Stimulated activated memory B cell treated with anti-CD40 and anti-IgM and Interleukin-4, amounts not matched to agents 10 μg/mL and 1 μg/mL and 100 μg/mL, for 72 hours (primary cell): ENCODE measurements at regions not wholly inside any gene's neighbourhood (a gene's known extent, or its start where the extent isn't known, plus 50 kb on each side); places are given as distances from the start of the nearest gene placed in this dataset.
"Not testable (repeated sequence)": the region's sequence is repeated elsewhere in the genome, so short reads cannot be mapped to it uniquely, and the experiment has no call there.

ENCODE experiments used
- ATAC-seq: fragments of 150-1000 bp; cut with Tn5 transposase; 2 replicates; pipeline ENCODE4 v1.10.0; 2021
- H3K27ac Mint-ChIP-seq: one replicate; pipeline ENCODE4 v1.8.0; 2022; ENCODE audit warnings: mild to moderate bottlenecking, mixed read lengths
- H3K27me3 Mint-ChIP-seq: one replicate; pipeline ENCODE4 v1.8.0; 2022; ENCODE audit warnings: mixed read lengths
- H3K36me3 Mint-ChIP-seq: one replicate; pipeline ENCODE4 v1.8.0; 2022; ENCODE audit warnings: mixed read lengths
- H3K4me1 Mint-ChIP-seq: one replicate; pipeline ENCODE4 v1.8.0; 2022; ENCODE audit warnings: mixed read lengths
- H3K4me3 Mint-ChIP-seq: one replicate; pipeline ENCODE4 v1.8.0; 2022; ENCODE audit warnings: mild to moderate bottlenecking, moderate library complexity, mixed read lengths
- H3K9me3 Mint-ChIP-seq: one replicate; pipeline ENCODE4 v1.8.0; 2022; ENCODE audit warnings: mixed read lengths

DNA sequence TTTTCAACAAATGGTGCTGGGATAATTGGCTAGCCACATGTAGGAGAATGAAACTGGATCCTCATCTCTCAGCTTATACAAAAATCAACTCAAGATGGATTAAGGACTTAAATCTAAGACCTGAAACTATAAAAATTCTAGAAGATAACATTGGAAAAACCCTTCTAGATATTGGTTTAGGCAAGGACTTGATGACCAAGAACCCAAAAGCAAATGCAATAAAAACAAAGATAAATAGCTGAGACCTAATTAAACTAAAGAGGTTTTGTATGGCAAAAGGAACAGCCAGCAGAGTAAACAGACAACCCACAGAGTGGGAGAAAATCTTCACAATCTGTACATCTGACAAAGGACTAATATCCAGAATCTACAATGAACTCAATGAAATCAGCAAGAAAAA lies 88.0 kb upstream of the CDC42BPA start:
- not testable (repeated sequence) for H3K36me3 Mint-ChIP-seq, H3K4me3 Mint-ChIP-seq, H3K4me1 Mint-ChIP-seq, ATAC-seq, H3K9me3 Mint-ChIP-seq, H3K27ac Mint-ChIP-seq
- H3K27me3 Mint-ChIP-seq = peaks cover 36% of the 10 kb centered on the region

DNA sequence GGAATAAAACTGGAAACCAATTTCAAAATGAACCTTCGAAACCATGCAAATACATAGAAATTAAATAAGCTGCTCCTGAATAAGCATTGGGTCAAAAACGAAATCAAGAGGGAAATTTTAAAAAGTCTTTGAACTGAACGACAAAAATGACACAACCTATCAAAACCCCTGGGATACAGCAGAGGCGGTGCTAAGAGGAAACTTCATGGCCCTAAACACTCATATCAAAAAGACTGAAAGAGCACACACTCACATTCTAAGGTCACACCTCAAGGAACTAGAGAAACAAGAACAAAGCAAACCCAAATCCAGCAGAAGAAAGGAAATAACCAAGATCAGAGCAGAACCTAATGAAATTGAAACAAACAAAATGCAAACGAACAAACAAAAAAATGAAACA lies 85.2 kb upstream of the CDC42BPA start:
- no peak for ATAC-seq
- Mint-ChIP-seq H3K4me3 (no peak overlapping the region), H3K4me1 (peaks cover 5% of the 10 kb centered on the region), H3K9me3 (peaks cover 9% of the 10 kb centered on the region), H3K36me3 (no peaks in the 10 kb centered on the region), H3K27ac (no peak overlapping the region), H3K27me3 (peaks cover 33% of the 10 kb centered on the region)

DNA sequence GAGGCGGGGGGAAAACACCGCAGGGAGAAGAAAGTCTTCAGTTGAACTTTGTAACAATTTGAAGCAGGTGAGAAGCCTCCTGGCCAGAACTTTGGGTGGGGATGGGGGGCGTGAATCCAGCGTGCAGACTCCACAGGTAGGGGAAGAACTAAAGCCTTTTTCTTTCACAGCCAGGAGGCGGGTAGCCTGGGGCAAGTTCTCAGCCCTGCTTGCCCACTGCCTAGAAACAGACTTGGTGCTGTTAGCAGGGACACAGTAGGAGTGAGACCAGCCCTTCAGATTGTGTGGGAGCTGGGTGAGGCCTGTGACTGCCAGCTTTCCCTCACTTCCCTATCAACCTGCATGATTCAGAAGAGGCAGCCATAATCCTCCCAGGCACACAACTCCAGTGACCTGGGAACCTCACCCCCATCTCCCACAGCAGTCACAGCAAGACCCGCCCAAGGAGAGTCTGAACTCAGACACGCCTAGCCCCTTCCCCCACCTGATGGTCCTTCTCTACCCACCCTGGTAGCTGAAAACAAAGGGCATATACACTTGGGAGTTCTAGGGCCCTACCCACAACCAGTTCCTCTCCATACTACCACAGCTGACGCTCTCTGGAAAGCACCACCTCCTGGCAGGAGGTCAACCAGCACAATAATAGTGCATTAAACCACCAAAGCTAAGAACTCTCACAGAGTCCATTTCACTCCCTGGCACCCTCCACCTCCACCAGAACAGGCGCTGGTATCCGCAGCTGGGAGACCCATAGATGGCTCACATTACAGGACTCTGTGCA lies 83.5 kb upstream of the CDC42BPA start:
- Mint-ChIP-seq H3K4me3 (no peak overlapping the region), H3K36me3 (no peaks in the 10 kb centered on the region), H3K4me1 (peaks cover 5% of the 10 kb centered on the region), H3K27me3 (peaks cover 33% of the 10 kb centered on the region), H3K27ac (no peak overlapping the region), H3K9me3 (peaks cover 6% of the 10 kb centered on the region)
- no peak for ATAC-seq

DNA sequence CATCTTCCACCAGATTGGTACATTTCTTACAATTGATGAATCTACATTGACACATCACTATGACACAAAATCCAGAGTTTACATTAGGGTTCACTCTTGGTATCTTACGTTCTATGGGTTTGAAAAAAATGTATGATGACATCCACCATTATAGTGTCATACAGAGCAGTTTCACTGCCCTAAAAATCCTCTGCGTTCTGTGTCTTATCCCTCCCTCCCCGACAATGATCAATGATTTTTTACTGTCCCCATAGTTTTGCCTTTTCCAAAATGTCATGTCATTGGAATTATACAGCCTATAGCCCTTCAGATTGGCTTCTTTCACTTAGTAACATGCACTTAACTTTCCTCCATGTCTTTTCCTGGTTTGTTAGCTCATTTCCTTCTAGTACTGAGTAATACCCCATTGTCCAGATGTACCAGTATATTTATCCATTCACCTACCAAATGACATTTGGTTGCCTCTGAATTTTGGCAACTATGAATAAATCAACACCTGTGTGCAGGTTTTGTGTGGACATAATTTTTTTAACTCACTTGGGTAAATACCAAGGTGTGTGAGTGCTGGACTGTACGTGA lies 80.9 kb upstream of the CDC42BPA start:
- ATAC-seq = no peak
- Mint-ChIP-seq H3K9me3 (peaks cover 6% of the 10 kb centered on the region), H3K27ac (no peak overlapping the region), H3K36me3 (no peaks in the 10 kb centered on the region), H3K4me3 (no peak overlapping the region), H3K4me1 (peaks cover 5% of the 10 kb centered on the region), H3K27me3 (peaks cover 33% of the 10 kb centered on the region)

DNA sequence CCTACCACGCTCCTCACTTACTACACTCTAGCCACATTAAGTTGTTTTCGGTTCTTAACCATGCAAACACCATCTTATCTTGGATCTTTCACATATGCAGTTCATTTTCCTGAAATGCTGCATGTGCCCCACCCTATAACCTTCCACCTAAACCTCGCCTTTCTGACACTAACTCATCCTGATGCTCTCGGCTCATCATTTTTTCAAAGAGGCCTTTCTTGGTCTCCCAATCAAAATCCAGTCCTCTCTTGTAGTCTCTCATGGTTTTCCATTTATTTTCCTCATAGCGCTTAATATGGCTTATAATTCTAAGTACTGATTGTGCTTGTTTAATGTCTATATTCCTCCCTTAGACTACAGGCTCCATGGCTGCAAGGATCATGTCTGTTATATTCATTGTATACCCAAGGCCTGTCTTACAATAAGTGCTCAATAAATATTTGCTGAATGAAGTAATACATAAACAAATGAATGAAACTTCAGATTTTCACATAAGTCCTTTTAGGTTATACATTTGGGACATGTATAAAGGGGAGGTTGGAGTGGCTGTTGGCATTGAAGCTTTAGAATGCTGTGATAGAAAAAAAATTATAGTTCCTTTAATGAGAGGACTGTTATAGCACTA lies 79.2 kb upstream of the CDC42BPA start:
- Mint-ChIP-seq H3K27ac (no peak overlapping the region), H3K4me3 (no peak overlapping the region), H3K4me1 (no peaks in the 10 kb centered on the region), H3K27me3 (peaks cover 19% of the 10 kb centered on the region), H3K36me3 (no peaks in the 10 kb centered on the region), H3K9me3 (peaks cover 2% of the 10 kb centered on the region)
- ATAC-seq = no peak

DNA sequence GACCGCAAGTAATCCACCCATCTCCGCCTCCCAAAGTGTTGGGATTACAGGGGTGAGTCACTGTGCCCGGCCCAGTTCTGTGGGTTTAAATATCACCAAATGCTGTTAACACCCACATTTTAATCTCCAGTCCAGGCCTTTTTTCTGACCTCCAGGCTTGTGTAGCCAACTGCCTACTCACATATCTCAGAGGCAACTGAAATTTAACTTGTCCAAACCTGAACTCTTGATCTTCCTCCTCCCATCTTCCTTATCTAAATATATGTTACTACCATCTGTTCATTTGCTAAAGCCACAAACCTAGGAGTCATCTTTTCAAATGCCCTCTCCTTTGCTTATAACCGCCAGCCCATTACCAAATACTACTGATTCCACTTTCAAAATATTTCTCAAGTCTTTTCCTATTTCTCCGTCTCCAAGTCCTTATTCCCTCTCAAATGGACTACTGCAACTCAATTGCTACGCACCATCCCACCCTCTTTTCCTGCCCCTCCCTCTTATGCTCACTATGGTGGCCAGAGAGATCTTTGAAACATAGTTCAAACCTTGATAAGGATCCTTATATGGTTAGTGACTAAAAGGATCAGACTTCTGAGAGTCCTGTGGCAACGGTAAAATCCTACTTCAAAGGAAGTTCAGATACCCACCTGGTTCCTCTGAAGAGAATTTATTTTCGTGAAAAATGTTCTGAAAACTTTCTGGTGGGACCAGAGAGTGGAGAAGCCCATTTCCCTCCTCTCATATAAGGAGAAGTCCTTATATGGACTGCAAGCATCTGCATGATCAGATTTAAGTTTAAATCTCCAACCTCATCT lies 78.5 kb upstream of the CDC42BPA start:
- Mint-ChIP-seq H3K27ac (no peak overlapping the region), H3K9me3 (peaks cover 2% of the 10 kb centered on the region), H3K4me1 (no peaks in the 10 kb centered on the region), H3K27me3 (peaks cover 12% of the 10 kb centered on the region), H3K36me3 (no peaks in the 10 kb centered on the region), H3K4me3 (no peak overlapping the region)
- ATAC-seq = no peak

DNA sequence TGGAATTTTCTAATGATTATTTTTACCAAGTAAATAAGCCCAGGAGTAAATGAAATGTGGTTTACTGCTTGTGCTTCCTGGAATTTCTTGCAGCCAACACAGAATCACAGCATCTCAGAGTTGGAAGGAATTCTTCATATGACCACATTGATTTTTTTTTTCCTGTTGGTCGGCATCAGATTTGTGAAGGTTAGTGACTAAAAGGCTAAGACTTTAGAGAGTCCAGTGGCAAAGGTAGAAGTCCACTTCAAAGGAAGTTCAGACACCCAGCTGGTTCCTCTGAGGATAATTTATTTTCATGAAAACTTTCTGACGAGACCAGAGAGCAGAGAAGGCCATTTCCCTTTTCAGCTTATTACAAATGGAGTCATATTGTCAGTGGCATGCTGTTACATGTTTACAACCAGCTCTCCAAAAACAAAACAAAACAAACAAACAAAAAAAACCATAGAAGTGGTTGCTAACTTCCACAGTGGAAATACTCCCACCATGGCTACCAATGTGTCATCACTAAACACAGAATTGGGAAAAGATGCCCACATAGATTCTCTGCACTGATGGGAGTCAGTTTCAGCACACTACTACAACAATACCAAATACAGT lies 77.2 kb upstream of the CDC42BPA start:
- Mint-ChIP-seq H3K27ac (no peak overlapping the region), H3K36me3 (no peaks in the 10 kb centered on the region), H3K4me1 (no peaks in the 10 kb centered on the region), H3K4me3 (no peak overlapping the region), H3K27me3 (no peaks in the 10 kb centered on the region), H3K9me3 (peaks cover under 1% of the 10 kb centered on the region)
- ATAC-seq = no peak

DNA sequence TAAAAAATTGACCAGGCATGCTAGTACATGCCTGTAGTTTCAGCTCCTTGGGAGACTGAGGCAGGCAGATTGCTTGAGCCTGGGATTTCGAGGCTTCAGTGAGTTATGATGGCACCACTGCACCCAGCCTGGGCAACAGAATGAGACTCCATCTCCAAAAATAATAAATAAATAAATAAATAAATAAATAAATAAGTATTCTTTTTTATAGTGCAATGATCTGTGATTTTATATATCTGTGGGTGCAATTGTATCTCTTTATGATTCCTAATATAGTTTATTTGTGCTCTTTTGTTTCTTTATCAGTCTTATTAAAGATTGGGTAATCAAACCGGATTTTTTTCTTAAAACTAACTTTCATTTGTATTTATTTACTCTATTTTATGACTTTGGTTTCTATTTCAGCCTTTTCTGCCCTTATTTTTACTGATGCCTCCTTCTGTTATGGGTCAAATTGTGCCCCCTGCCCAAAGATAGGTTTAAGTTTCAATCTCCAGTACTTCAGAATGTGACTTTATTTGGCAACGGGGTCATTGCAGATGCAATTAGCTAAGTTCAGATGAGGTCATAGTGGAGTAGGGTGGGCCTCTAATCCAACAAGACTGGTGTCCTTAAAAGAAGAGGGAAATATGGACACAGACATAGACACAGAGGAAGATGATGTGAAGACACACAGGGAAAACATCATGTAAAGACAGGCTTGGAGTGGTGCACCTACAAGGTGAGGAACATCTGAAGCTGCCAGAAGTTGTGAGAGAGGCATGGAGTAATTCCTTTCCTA lies 74.9 kb upstream of the CDC42BPA start:
- no peaks in the 10 kb centered on the region for H3K36me3 Mint-ChIP-seq
- H3K27me3 Mint-ChIP-seq = no peaks in the 10 kb centered on the region
- H3K9me3 Mint-ChIP-seq = no peaks in the 10 kb centered on the region
- H3K4me3 Mint-ChIP-seq = no peak overlapping the region
- no peak overlapping the region for H3K27ac Mint-ChIP-seq
- no peaks in the 10 kb centered on the region for H3K4me1 Mint-ChIP-seq
- no peak for ATAC-seq

DNA sequence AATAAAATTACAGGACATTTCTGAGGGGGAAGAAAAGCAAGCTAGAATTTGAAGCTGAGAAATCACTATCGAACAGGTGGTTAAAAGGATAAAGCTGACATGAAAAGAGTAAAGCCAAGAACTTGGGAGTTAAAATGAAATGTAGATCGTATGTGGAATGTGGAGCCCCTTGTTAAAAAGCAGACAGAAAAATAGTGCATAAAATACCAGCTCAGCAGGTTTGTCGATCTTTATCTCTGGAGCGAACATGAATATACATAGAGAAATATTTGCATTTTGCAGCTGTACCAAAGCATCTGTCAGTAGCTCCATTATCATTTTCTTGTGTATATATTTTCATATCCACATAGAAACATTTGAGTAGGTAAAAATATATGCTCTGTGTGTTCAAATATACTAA lies 73.6 kb upstream of the CDC42BPA start:
- Mint-ChIP-seq H3K27me3 (no peaks in the 10 kb centered on the region), H3K36me3 (no peaks in the 10 kb centered on the region), H3K9me3 (no peaks in the 10 kb centered on the region), H3K27ac (no peak overlapping the region), H3K4me1 (no peaks in the 10 kb centered on the region), H3K4me3 (no peak overlapping the region)
- no peak for ATAC-seq

DNA sequence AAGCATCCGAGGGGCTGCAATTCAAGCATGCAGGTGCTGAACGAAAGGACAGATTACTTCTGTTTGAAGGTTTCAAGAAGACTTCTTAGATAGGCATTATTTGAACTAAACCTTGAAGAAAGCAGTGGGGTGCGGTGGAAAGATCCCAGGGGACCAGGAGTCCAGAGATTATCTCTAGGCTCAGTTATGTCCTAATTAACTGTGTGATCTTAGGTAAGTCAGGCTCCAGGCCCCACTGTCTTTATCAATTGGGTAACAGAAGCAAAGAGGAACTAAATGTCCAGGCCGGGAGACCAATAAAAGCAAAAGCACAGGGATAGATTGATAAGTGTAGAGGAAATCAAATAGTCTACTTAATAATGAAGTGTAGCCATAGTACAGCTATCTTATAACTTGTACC lies 72.9 kb upstream of the CDC42BPA start:
- no peaks in the 10 kb centered on the region for H3K27me3 Mint-ChIP-seq
- H3K4me1 Mint-ChIP-seq = no peaks in the 10 kb centered on the region
- no peak overlapping the region for H3K27ac Mint-ChIP-seq
- ATAC-seq = no peak
- H3K9me3 Mint-ChIP-seq = no peaks in the 10 kb centered on the region
- H3K36me3 Mint-ChIP-seq = no peaks in the 10 kb centered on the region
- no peak overlapping the region for H3K4me3 Mint-ChIP-seq

DNA sequence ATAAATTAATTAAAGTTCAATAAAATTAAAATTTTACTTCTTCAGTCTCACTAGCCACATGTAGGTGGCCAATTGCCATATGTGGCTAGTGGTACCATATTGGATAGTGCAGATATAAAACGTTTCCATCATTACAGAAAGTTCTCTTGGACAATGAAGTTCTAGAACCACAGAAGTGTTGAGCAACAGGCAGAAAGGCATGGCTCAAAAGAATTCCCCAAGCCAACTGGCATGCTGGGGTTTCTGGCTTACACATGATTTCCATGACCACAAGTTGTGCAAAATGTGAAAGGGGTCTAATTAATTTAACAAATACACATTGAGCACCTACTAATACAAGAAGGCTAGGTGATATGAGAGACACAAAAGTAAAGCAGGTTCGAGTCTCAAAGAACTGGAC lies 72.2 kb upstream of the CDC42BPA start:
- H3K27me3 Mint-ChIP-seq = no peaks in the 10 kb centered on the region
- H3K4me3 Mint-ChIP-seq = no peak overlapping the region
- no peak overlapping the region for H3K27ac Mint-ChIP-seq
- no peak for ATAC-seq
- H3K36me3 Mint-ChIP-seq = no peaks in the 10 kb centered on the region
- H3K9me3 Mint-ChIP-seq = no peaks in the 10 kb centered on the region
- no peaks in the 10 kb centered on the region for H3K4me1 Mint-ChIP-seq

DNA sequence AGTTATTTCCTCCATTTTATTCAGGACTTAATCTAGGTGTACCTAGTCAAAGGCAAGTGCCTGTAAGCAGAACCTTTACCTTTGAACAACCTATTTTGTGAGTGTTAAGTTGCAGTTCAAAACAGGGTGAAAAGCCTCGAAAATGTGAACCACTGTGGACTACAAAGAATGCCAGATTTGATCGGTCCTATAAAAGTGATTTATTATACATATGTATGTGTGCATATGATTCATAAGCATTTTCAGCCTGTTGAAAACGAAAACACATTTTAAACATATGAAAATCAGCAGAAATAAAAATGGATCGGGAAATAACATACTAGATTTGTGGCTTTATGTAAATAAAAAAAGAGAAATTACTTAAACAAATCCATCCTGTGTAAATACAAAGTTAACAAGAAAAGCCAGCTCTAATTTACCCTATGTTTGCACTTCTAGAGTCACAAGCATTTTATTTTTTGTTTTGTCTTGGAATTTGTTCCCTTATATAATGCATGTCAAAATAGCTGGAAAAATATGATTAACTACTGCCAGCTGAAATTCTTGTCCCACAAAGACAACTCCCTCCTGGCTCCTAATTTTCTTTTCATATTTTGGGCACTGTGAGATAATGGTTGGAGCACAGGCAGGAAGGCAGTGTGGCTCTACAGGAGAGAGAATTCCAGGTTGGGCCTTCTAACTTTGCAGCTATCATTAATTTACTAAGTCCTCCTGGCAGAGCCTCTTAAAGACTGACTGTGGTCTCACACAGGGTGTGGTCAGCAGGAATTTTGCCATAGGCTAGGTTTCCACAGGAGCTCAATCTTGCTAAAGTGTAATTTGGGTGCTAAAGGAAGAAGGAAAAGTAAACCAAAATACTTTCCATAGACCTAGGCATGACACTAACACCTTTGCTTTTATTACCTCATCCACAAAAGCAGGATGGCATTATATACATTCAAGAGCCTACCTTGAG lies 70.2 kb upstream of the CDC42BPA start:
- Mint-ChIP-seq H3K4me3 (no peak overlapping the region), H3K27ac (no peak overlapping the region), H3K9me3 (no peaks in the 10 kb centered on the region), H3K36me3 (no peaks in the 10 kb centered on the region), H3K27me3 (peaks cover 7% of the 10 kb centered on the region), H3K4me1 (no peaks in the 10 kb centered on the region)
- no peak for ATAC-seq

DNA sequence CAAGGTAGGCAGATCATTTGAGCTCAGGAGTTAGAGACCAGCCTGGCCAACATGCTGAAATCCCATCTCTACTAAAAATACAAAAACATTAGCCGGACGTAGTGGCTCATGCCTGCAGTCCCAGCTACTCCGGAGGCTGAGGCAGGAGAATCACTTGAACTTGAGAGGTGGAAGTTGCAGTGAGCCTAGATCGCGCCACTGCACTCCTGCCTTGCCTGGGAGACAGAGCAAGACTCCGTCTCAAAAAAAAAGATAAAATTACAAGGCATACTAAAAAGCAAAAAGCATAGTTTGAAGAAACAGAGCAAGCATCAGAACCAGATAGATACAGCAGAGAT lies 61.2 kb upstream of the CDC42BPA start:
- ATAC-seq = no peak
- no peak overlapping the region for H3K27ac Mint-ChIP-seq
- no peak overlapping the region for H3K4me3 Mint-ChIP-seq
- H3K36me3 Mint-ChIP-seq = no peaks in the 10 kb centered on the region
- peaks cover 5% of the 10 kb centered on the region for H3K9me3 Mint-ChIP-seq
- H3K4me1 Mint-ChIP-seq = no peaks in the 10 kb centered on the region
- H3K27me3 Mint-ChIP-seq = peaks cover 53% of the 10 kb centered on the region
